Stimulated activated CD4-positive, alpha-beta T cell treated with anti-CD3 and anti-CD28 coated beads, Interleukin-4, amount 100 ng/mL, for 24 hours (primary cell): ENCODE measurements at regions not wholly inside any gene's neighbourhood (a gene's known extent, or its start where the extent isn't known, plus 50 kb on each side); places are given as distances from the start of the nearest gene placed in this dataset.

Experiments used
- DNase-seq: peaks from one replicate; pipeline ENCODE4 v3.0.0-alpha.2; 2020

- no peak for DNase-seq
Measured at GRCh38 chr16:59754854-59755253, 1020.7 kb upstream of the GOT2 start.

- DNase-seq = no peak
Measured at GRCh38 chr16:59749662-59750336, 1015.7 kb upstream of the GOT2 start.

GRCh38 chr16:59748531-59748930 lies 1014.4 kb upstream of the GOT2 start:
- no peak for DNase-seq

GRCh38 chr16:59743504-59743903 lies 1009.4 kb upstream of the GOT2 start:
- DNase-seq = no peak

- DNase-seq = no peak
Measured at GRCh38 chr16:59740858-59741257, 1006.7 kb upstream of the GOT2 start.

- DNase-seq = no peak
Measured at GRCh38 chr16:59737274-59737673, 1003.2 kb upstream of the GOT2 start.

- no peak for DNase-seq
Measured at GRCh38 chr16:59733321-59733720, 999.2 kb upstream of the GOT2 start.

- DNase-seq = no peak
Measured at GRCh38 chr16:59729613-59730012, 995.5 kb upstream of the GOT2 start.

GRCh38 chr16:59719121-59719520 lies 985.0 kb upstream of the GOT2 start:
- no peak for DNase-seq

- DNase-seq = no peak
Measured at GRCh38 chr16:59707436-59708226, 973.5 kb upstream of the GOT2 start.

- DNase-seq = no peak
Measured at GRCh38 chr16:59701963-59702930, 968.1 kb upstream of the GOT2 start.

GRCh38 chr16:59699786-59700185 lies 965.7 kb upstream of the GOT2 start:
- DNase-seq = no peak

- DNase-seq = no peak
Measured at GRCh38 chr16:59698346-59699020, 964.4 kb upstream of the GOT2 start.

GRCh38 chr16:59697761-59698160 lies 963.6 kb upstream of the GOT2 start:
- DNase-seq = no peak

GRCh38 chr16:59697236-59697635 lies 963.1 kb upstream of the GOT2 start:
- DNase-seq = no peak

- DNase-seq = no peak
Measured at GRCh38 chr16:59696495-59696894, 962.4 kb upstream of the GOT2 start.

GRCh38 chr16:59690216-59690615 lies 956.1 kb upstream of the GOT2 start:
- no peak for DNase-seq

- no peak for DNase-seq
Measured at GRCh38 chr16:59688006-59688405, 953.9 kb upstream of the GOT2 start.

- no peak for DNase-seq
Measured at GRCh38 chr16:59686405-59686804, 952.3 kb upstream of the GOT2 start.

GRCh38 chr16:59684911-59685310 lies 950.8 kb upstream of the GOT2 start:
- no peak for DNase-seq

- DNase-seq = no peak
Measured at GRCh38 chr16:59683709-59684108, 949.6 kb upstream of the GOT2 start.

GRCh38 chr16:59665618-59666220 lies 931.6 kb upstream of the GOT2 start:
- DNase-seq = no peak
